ENCODE measurements at regions not wholly inside any gene's neighbourhood (a gene's known extent, or its start where the extent isn't known, plus 50 kb on each side); places are given as distances from the start of the nearest gene placed in this dataset.
"Not testable (repeated sequence)": the region's sequence is repeated elsewhere in the genome, so short reads cannot be mapped to it uniquely, and the experiment has no call there.

DNA sequence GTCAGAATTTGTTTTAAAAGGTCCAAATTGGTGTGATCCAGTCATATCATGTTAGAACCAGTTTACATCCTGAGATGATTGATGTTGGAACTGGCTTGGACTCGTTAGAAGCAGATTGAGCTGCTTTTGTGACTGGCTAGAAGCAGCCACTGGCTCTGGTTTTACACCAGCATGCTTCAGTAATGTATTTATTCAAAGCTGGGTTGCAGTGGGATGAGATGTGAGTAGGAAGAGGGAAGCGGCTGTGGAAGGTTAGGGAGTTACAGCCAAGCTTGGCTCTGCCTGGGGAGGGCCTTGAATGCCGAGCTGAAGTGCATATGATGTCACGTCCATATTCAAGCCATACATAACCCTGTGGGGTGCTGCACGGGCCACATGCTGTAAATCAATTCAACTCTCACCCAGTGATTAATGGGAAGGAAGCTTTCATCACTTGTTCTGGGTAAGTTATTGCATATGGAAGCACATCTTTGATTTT lies 104.0 kb upstream of the SMAD3 start:
- no peak overlapping the region for H3K4me3 ChIP-seq (ENCODE audit: low read length)
- intact Hi-C loops (cut with DNase I): no loop called here
- H3K27me3 ChIP-seq (ENCODE audit: control insufficient read depth, insufficient read depth): no peaks in the 10 kb centered on the region
- WGBS: 65% methylated on average over 5 of the region's 5 CpGs
- no peaks in the 10 kb centered on the region for H3K9me3 ChIP-seq (ENCODE audit: control insufficient read depth, low read length)
- no peaks in the 10 kb centered on the region for H3K4me1 ChIP-seq (ENCODE audit: control insufficient read depth, insufficient read depth, low read length)
- no peak overlapping the region for H3K27ac ChIP-seq (ENCODE audit: low read length)
- ATAC-seq (no peak), DNase-seq (no peak)

DNA sequence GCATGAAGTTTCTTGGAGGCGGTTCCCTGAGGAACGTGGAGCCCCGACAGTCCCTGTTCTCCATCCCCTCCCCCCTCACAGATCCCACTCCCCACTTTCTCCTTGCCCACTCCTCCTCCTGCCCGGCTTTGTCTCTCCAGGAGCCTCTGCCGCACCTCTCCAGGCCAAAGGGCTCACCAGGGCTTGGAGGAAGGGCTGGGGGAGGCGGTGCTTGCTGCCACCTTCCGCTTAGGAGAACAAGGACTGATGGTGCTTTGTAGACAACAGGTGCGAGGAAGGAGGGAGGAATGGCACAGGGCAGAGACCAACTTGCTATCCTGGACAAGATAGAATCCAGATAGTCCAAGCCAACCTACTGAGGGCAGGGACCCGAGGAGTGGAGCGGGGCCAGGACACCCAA lies 103.5 kb upstream of the SMAD3 start:
- WGBS: 88% methylated on average over 10 of the region's 10 CpGs
- DNase-seq: no peak
- H3K4me1 ChIP-seq (ENCODE audit: control insufficient read depth, insufficient read depth, low read length): no peaks in the 10 kb centered on the region
- no peak for ATAC-seq
- H3K27me3 ChIP-seq (ENCODE audit: control insufficient read depth, insufficient read depth): no peaks in the 10 kb centered on the region
- no peak overlapping the region for H3K4me3 ChIP-seq (ENCODE audit: low read length)
- H3K27ac ChIP-seq (ENCODE audit: low read length): no peak overlapping the region
- no peaks in the 10 kb centered on the region for H3K9me3 ChIP-seq (ENCODE audit: control insufficient read depth, low read length)
- intact Hi-C loops (cut with DNase I): no loop called here

DNA sequence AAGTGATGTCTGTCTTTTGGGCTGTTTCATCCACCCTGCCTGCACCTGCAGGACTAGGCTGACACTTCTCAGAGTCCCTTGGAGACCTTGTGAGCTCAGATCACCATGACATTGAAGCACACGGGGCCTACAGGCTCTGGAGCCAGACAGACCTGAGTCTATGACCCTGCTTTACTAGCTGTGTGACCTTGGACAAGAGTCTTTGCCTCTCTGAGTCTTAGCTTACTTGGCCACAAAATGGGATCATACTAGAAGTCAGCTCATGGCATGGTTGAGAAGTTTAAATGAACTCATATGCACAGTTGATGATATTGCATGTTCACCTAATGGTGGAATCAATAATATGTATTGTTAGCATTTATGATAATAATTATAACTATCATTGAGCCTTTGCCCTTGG lies 102.9 kb upstream of the SMAD3 start:
- no peak for ATAC-seq

DNA sequence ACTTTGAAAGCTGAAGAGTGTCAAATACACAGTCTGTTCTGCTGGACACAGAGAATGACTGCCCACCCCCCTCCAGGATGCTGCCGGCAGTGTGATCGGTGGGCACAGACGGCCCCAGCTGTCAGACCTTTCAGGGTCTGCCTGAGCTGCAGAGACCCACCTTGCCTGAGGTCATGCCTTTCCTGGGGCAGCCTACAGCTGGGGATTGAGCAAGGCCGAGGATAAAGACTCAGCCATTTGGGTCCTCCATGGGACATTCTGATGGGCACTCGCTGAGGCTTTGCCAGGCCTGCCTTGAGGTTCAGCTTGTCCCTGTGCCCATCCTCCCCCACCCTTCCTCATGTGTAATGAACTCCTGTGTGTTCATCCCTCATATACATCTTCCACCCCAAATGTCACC lies 102.3 kb upstream of the SMAD3 start:
- Histone ChIP-seq H3K27me3 (ENCODE audit: control insufficient read depth, insufficient read depth) (no peaks in the 10 kb centered on the region), H3K4me3 (ENCODE audit: low read length) (no peak overlapping the region), H3K9me3 (ENCODE audit: control insufficient read depth, low read length) (no peaks in the 10 kb centered on the region), H3K27ac (ENCODE audit: low read length) (no peak overlapping the region), H3K4me1 (ENCODE audit: control insufficient read depth, insufficient read depth, low read length) (no peaks in the 10 kb centered on the region)
- DNase-seq (no peak), ATAC-seq (no peak)
- 93% methylated on average over 5 of the region's 5 CpGs for WGBS
- intact Hi-C loops (cut with DNase I): no loop called here

More for the DNA sequence above, 102.9 kb upstream of the SMAD3 start:
- Histone ChIP-seq H3K9me3 (ENCODE audit: control insufficient read depth, low read length) (no peaks in the 10 kb centered on the region), H3K4me3 (ENCODE audit: low read length) (no peak overlapping the region), H3K27me3 (ENCODE audit: control insufficient read depth, insufficient read depth) (no peaks in the 10 kb centered on the region), H3K27ac (ENCODE audit: low read length) (no peak overlapping the region), H3K4me1 (ENCODE audit: control insufficient read depth, insufficient read depth, low read length) (no peaks in the 10 kb centered on the region)
- intact Hi-C loops (cut with DNase I): no loop called here
- DNase-seq: no peak
- 90% methylated on average over 1 of the region's 1 CpG for WGBS

DNA sequence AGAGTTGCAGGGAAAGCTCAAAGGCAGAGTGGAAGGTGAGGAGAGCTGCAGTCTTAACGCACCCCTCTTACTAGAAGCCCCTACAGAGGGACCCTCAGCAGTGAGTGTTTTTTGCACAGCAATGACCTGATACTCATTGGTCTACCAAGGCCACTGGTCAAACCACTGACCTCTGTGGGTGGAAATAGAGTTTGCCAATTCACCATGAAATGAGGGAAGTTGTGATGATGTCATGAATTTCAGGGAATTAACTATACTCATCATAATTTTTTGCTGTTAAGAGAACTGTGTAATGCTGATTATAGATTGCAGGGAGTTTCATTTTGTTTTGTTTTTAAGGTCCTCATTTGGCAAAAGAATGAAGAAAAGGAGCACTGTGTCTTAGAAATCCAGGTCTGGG lies 101.7 kb upstream of the SMAD3 start:
- H3K27me3 ChIP-seq (ENCODE audit: control insufficient read depth, insufficient read depth): no peaks in the 10 kb centered on the region
- DNase-seq (no peak), ATAC-seq (no peak)
- no peaks in the 10 kb centered on the region for H3K9me3 ChIP-seq (ENCODE audit: control insufficient read depth, low read length)
- H3K27ac ChIP-seq (ENCODE audit: low read length): no peak overlapping the region
- WGBS: 95% methylated on average over 1 of the region's 1 CpG
- H3K4me1 ChIP-seq (ENCODE audit: control insufficient read depth, insufficient read depth, low read length): no peaks in the 10 kb centered on the region
- no peak overlapping the region for H3K4me3 ChIP-seq (ENCODE audit: low read length)
- intact Hi-C loops (cut with DNase I): no loop called here

DNA sequence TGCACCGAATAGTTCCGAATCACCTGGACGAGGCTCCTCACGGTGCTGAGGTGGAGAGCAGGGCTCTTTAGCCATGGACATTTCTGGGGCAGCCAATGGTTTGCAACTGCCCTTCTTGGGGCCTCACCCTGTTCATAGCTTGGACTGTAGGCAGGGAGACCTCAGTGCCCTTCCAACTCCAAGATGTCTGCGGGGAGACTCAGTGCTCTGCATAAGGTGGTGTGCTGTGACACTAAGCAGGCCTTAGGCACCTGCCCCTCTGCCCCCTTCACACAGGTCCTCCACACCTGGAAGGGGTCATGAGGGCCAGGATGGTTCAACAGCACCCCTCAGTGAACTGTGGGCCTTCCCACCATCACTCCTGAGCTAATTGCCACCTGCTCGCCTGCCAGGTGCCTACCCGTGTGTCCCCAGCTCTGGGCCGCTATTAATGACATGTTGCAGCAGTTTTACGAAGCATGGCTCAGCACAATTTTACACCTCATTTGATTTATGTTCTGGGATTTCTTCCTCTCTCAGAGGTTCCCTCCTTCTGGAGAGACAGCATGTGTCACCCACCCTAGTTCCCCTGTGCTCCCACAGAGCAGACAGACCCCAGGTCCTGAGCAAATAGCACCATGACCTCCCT lies 101.2 kb upstream of the SMAD3 start:
- Histone ChIP-seq H3K9me3 (ENCODE audit: control insufficient read depth, low read length) (no peaks in the 10 kb centered on the region), H3K27me3 (ENCODE audit: control insufficient read depth, insufficient read depth) (no peaks in the 10 kb centered on the region), H3K27ac (ENCODE audit: low read length) (no peak overlapping the region), H3K4me3 (ENCODE audit: low read length) (no peak overlapping the region), H3K4me1 (ENCODE audit: control insufficient read depth, insufficient read depth, low read length) (no peaks in the 10 kb centered on the region)
- 97% methylated on average over 9 of the region's 9 CpGs for WGBS
- ATAC-seq (no peak), DNase-seq (no peak)
- intact Hi-C loops (cut with DNase I): no loop called here

DNA sequence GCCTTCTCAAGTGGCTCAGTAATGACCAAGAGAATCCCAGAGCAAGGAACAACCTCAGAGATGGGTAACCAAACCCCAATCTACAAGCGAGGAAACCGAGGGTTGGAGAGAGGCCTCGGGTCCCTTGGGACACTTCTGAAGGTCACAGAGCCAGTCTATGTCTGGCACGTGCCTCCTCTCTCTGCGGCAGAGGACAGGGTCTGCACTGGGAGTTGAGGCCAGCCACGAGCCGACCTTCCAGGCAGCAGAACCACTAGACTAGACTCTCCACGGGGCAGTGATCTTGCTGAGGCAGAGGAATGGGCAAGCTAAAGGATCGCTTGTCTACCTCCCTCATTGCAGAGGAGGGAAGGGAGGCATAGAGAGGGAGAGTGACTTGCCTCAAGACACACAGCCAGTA lies 100.6 kb upstream of the SMAD3 start:
- DNase-seq: no peak
- intact Hi-C loops (cut with DNase I): no loop called here
- no peak for ATAC-seq
- H3K4me1 ChIP-seq (ENCODE audit: control insufficient read depth, insufficient read depth, low read length): no peaks in the 10 kb centered on the region
- 94% methylated on average over 9 of the region's 9 CpGs for WGBS
- H3K9me3 ChIP-seq (ENCODE audit: control insufficient read depth, low read length): no peaks in the 10 kb centered on the region
- H3K27ac ChIP-seq (ENCODE audit: low read length): no peak overlapping the region
- H3K27me3 ChIP-seq (ENCODE audit: control insufficient read depth, insufficient read depth): no peaks in the 10 kb centered on the region
- H3K4me3 ChIP-seq (ENCODE audit: low read length): no peak overlapping the region

DNA sequence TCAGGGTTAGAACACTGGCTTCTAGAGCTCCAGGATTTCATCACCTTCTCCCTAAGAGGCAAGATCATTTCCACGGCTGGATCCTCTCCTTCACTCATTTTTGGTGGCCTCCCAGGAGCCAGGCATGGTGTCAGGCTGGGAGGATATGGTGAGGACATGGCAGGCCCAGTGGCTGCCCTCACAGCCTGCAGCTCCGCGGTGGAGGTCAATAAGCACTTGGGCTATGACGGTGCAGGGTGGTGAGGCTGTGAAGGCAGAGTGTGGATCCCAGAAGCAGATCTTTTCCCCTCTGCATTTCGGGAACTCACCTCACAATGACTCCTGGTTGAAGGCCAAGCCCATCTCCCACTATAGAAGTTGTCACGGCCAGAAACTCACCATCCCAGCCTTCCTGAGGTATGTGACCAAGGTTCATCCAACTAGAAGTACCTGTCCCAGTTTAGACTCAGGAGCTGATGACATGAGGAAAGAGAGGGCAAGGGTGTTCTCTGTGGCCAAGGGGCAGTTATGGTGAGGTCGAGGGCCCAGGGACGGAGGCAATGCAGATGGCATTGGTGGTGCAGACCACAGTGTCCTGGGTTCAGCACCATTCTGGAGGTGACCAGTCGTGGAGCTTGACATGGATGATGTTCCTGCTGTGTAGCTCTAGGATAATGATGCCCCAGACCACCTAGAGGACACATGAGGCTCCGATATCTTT lies 100.1 kb upstream of the SMAD3 start:
- no peak overlapping the region for H3K27ac ChIP-seq (ENCODE audit: low read length)
- no peaks in the 10 kb centered on the region for H3K9me3 ChIP-seq (ENCODE audit: control insufficient read depth, low read length)
- ATAC-seq (no peak), DNase-seq (no peak)
- 95% methylated on average over 10 of the region's 10 CpGs for WGBS
- no peaks in the 10 kb centered on the region for H3K4me1 ChIP-seq (ENCODE audit: control insufficient read depth, insufficient read depth, low read length)
- intact Hi-C loops (cut with DNase I): no loop called here
- no peak overlapping the region for H3K4me3 ChIP-seq (ENCODE audit: low read length)
- no peaks in the 10 kb centered on the region for H3K27me3 ChIP-seq (ENCODE audit: control insufficient read depth, insufficient read depth)

DNA sequence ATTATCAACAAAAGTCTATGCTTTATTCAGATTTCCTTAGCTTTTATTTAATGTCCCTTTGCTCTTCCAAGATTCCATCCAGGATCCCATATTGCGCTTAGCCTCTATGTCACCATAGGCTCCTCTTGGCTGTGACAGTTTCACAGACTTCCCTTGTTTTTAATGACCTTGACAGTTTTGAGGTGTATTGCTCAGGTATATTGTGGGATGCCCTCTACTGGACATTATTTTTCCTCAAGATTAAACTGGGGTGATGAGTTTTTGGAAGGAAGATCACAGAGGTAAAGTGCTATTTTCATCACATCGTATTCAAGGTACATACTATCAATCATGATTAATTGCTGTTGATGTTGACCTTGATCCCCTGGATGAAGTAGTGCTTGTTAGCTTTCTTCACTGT lies 99.1 kb upstream of the SMAD3 start:
- ATAC-seq (no peak), DNase-seq (no peak)
- Histone ChIP-seq H3K4me1 (ENCODE audit: control insufficient read depth, insufficient read depth, low read length) (no peaks in the 10 kb centered on the region), H3K4me3 (ENCODE audit: low read length) (no peak overlapping the region), H3K27ac (ENCODE audit: low read length) (no peak overlapping the region), H3K9me3 (ENCODE audit: control insufficient read depth, low read length) (no peaks in the 10 kb centered on the region), H3K27me3 (ENCODE audit: control insufficient read depth, insufficient read depth) (no peaks in the 10 kb centered on the region)
- intact Hi-C loops (cut with DNase I): no loop called here
- 88% methylated on average over 2 of the region's 2 CpGs for WGBS

DNA sequence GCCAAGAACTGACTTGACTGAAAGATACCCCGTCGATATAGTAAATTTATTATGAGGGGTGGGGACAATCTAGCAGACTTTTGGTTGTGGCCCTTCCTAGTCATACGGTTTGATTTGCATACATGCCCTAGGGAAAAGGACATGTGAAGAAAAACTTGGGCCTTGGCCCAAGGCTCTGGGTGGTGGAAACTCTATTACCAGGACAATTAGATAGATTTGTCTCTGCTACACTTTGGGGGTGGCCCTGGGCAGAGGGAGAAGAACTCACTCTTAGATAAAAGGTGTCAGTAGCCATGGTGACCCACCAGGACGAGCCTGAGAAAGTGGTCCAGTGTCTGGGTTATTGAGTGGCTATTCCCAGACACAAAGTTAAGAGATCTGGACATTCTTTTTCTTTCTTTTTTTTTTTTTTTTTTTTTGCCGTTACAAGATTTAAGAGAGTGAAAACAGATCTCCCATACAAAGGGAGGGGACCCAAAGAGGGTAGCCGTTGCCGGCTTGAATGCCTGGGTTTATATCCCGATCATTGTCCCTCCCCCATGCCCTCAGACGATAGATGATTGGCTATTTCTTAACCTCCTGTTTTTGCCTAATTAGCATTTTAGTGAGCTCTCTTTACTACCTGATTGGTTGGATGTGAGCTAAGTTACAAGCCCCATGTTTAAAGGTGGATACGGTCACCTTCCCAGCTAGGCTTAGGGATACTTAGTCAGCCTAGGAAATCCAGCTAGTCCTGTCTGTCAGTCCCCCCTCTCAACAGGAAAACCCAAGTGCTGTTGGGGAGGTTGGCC lies 96.4 kb upstream of the SMAD3 start:
- intact Hi-C loops (cut with DNase I): no loop called here
- Histone ChIP-seq H3K27me3 (ENCODE audit: control insufficient read depth, insufficient read depth) (no peaks in the 10 kb centered on the region), H3K4me1 (ENCODE audit: control insufficient read depth, insufficient read depth, low read length) (no peaks in the 10 kb centered on the region), H3K27ac (ENCODE audit: low read length) (no peak overlapping the region), H3K9me3 (ENCODE audit: control insufficient read depth, low read length) (no peaks in the 10 kb centered on the region), H3K4me3 (ENCODE audit: low read length) (no peak overlapping the region)
- WGBS: 90% methylated on average over 10 of the region's 10 CpGs
- ATAC-seq (no peak), DNase-seq (no peak)

DNA sequence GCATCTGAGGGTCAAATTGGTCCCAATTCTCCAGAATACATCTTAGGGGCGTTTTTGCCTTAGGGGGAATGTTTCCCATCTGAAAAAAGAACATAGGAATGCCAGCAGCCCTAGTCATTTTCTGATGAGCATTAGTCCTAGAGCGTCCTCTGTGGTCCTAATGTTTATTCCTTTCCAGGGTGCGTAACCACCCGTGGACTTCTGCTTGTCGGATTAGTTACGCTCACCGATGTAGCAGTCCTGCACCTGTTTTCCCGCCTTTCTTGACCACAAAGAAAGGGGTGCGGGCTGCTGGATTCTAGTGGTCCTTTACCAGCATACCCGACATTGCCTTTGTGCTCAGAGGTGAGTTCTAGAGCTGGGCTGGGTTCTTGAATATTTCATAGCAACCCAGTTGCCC lies 91.3 kb upstream of the SMAD3 start:
- WGBS: 94% methylated on average over 10 of the region's 10 CpGs
- intact Hi-C loops (cut with DNase I); H3K4me3 ChIP-seq (ENCODE audit: low read length): not testable (repeated sequence)

More for the DNA sequence above, 91.3 kb upstream of the SMAD3 start:
- ATAC-seq; H3K27me3 ChIP-seq (ENCODE audit: control insufficient read depth, insufficient read depth); DNase-seq; H3K4me1 ChIP-seq (ENCODE audit: control insufficient read depth, insufficient read depth, low read length); H3K27ac ChIP-seq (ENCODE audit: low read length); H3K9me3 ChIP-seq (ENCODE audit: control insufficient read depth, low read length): not testable (repeated sequence)
